Kidney glomerular epithelial cell (primary cell): ENCODE measurements at regions not wholly inside any gene's neighbourhood (a gene's known extent, or its start where the extent isn't known, plus 50 kb on each side); places are given as distances from the start of the nearest gene placed in this dataset.

Experiments
- DNase-seq: peaks from one replicate; lab custom pipeline; 2025; lab: John Stamatoyannopoulos, UW

DNA sequence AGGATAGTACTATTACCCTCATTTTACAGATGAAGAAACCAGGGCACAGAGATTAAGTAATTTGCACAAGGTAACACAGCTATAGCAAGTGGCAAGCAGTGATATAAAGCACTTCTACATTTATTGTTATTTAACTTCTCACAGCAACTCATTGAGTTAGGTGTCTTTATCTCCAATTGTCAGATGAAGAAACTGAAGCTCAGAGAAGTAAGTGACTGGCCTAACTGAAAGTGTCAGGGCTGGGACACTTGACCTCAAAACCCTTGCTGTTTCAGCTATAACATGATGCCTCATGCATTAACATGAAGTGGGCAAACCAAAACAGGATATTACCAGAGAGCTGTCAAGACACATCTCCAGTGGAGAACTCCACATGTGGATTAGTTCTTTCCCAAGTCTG, 65.8 kb upstream of the LEKR1 start:
- DNase-seq = no peak

DNA sequence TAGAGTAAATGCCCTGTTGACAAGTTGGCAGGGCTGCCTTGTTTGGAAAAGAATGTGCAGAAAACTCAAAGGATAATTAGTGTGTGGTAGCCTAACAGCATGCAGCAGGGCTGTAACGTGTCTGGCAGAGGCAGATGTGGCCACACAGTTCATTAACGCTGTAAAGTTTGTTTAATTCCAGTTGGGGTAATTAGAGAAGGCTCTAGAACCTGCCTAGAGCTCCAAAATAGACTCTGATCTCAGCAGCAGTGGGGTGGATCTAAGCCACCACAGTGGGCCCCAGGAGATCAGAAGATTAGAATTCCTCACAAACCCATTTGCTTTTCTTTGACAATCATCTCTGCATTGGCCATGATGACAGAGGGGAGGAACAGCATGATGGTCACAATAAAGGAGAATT, 65.1 kb upstream of the LEKR1 start:
- no peak for DNase-seq

DNA sequence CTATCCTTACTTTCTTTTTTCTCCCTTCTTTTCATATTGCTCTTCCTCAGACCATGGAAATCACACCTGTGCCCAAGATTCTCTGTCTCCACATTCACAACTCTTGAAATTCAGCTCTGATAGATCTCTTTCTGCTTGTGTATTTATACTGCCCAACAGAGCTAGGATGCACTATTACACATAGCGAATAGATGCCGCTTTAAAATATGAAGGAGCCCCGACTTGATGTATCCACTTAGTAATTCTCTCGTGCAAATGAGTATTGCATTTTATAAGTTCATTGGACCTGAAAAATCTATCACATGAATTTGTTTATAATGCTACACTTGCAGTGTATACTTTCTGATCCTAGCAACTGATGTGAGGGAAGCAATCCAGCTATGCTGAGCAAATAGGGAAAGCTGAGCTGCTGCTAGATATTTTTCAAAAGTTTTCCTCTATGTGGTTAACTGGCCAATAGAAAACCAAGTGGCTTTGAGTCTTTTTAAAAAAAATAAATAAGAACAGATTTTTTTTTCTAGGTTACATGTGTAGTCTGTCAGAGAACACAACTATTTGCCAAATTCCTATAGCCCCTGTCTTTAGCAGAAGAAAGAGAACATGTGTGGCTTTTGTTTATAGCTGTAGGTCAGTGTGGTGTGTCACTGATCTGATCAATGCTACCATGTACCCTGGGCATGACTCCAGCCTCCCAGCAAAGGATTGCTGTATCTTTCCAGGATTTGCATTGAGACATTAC, 64.3 kb upstream of the LEKR1 start:
- no peak for DNase-seq

DNA sequence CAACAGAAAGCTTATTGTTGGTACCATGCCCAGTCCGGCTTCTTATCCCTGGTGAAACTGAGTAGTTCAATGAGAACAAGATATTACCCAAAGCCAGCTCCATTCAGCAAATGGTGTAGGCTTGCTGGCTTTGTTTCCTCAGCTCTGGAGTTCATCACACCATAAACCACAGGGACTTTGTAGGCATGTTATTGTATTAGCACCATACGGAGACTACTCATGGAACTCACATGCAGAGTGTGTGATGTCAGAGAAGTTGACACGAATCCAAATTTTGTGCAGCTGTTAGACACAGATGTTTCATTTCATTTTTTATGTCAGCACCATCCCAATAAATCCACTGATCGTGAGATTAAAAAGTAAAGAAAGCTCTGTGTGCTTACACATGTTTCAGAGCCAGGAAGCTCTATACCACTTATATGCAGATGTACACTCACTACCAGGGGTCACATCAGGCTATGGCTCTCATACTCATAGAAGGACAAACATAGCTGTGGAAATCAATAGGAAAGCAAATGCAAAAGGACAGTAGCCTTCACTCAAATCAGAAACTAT, 63.4 kb upstream of the LEKR1 start:
- DNase-seq = no peak

DNA sequence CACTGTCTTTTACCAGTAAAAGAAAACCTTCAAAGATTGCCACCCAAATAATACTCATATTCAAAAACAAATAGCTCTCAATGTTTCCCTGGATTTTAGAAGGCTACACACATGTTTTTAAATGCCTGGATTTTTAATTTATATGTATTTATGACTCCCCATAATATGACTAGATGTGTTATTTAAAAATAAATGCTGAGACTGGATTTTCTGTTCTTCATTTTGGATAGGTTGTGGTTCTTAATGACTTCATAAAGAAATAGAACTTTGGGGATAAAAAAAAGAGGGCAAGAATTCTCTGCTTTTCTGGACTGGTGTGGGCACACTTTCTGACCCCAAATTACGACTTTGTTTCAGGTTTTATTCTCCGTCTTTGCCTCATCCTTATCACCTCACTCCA, 62.8 kb upstream of the LEKR1 start:
- DNase-seq = no peak

DNA sequence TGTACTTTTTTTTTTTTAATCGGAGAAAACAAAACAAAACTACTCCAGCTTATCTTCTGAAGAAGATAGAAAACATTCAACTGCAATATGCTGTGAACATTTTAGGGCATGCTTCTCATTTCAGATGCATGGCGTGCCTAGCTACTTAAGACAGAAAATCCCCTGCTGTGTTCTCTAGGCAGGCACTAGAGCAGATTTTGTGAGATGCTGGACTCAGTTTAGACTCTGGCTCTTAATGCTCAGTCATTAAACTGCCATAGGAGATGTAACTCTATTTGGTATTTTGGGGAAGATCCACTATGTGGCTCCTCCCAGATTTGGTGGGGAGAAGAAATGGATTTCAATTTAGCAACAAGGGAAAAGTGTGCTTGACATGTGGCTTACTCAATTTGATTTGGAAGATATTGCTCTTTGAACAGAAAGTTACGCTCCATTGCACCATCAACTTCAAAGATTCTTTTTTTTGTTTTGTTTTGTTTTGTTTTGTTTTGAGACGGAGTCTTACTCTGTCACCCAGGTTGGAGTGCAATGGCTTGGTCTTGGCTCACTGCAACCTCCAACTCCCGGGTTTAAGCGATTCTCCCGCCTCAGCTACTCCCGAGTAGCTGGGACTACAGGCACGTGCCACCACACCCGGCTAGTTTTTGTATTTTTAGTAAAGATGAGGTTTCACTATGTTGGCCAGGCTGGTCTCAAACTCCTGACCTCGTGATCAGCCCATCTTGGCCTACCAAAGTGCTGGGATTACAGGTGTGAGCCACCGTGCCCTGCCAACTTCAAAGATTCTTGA, 62.0 kb upstream of the LEKR1 start:
- DNase-seq = no peak

DNA sequence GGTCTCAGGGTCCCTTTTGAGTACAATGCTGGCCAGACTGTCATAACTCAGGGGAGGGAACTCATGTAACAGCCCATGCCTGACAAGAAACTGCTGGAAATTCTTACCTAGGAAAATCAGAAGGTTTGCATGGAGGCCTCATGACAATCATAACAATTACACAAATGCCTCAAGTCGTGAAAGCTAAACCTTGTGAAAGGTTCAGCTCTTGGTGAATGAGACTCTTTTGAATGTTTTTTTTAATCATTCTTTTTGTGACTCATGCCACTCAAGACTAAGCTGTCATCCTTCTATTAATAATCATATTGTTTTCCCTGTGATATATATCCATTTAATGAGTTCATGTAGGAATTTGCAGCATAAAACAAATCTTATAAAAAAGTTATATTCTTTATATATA, 61.4 kb upstream of the LEKR1 start:
- peak; percentile 72 for DNase-seq

DNA sequence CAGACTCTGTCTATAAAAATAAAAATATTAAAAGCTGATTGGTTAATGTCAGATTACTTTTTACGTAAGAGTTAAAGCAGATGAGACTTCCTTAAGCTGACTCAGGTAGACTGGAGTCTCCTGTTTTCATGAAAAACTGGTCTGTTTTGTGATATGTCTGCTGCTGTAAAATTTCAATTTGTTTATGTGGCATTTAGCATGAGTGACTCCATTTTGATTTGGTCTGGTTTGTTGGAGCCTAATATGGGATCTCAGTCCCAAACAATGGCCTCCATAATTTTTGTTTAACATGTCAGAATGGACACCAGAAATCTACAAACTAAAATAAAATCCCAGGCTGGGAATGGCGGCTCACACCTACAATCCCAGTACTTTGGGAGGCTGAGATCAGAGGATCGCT, 57.8 kb upstream of the LEKR1 start:
- no peak for DNase-seq

DNA sequence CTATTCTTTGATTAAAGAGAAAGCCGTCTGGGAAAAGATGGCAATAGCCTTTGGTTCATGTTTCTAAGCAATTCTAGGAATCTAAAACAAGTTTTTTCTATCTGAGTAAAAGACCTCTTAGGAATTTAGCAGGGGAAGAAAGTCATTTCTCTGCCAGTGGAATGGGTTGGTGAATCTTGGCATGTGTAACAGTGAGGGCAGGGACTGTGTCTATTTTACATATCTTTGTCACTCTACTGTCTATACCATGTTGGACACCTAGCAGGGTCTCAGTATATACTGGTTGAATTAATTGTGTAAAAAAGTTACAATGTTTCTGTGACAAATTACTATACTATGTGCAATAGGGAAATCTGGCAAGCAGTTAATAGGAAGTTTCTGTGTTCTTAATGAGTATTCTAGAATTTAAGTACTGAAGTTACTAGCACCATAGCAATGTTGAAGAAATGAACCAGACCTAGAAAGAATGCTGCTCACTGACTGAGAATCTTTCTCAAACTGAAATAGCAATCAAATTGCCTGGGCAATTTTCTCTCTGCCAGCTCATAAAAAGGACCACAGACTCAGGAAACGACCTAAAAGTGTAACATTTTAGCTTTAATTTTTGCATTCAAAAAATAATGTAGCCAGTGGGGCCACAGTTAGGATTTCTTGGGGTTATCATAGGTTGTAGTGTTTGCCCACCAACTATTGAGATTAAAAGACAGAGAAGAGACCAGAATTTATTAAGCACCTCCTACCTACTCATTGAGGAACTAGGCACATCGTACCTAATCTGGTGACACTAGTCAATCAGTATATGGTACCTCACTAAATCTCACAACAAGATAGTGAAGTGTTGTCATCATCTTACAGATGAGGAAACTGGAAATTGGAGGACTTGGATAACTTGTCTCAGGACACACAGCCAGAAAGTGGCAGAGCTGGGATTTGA, 56.2 kb upstream of the LEKR1 start:
- no peak for DNase-seq

DNA sequence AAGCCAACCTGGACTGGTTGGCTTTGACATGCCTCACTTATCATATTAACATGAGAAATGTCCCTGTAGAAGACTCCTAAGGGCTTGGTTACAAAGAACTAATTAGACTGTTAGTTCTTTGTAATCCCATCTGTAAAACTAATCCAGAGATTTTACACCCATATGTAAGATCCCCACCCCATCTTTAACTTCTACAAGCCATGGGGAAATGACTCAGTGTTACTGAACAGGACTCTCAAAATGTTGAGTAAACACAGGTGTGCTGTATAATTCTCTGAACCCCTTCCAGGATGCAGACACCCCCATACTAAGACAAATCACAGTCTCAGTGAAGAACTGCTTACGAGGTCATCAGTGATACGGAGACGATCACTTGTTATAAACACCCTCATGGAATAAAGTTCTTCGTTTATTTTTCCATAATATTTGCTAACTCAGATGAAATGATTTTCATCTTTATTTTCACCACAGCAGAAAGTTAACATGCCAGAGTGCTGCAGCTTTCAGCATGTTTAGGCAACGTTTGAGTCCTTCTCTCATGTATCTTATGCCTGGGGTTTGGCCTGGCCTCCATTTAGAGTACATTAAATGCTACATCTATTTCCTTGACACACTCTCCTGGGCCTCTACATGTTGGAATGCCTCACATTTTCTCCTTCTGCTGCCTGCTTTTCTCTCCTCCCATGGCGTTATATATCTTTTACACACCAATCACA, 55.3 kb upstream of the LEKR1 start:
- DNase-seq = no peak

DNA sequence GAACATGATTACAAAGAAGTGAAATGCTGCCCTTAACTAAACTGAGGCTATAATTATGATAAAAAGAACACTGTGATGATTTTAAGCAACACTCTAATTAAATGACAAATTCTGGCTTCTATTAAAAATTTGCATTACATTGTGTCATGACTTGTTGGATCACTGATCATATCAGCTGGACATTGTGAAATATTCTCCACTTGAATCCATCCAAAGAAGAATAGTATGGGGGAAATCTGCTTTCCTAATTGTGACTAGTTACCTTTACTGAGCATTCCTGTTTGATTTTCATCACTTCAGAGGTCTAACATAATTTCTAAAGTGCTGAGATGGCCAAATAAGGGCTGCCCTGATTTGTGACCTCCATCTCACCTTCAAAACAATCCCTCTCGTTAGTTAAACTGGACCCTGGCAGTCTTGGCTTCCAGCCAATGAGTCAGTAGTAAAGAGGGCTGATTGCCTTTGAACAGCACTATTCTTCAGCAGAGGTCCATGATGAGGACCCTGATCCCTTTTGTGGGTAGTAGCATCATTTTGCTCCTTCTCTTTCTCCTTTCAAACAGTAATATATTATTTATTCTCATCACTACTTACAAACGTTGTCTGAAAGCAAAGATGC, 53.5 kb upstream of the LEKR1 start:
- no peak for DNase-seq

DNA sequence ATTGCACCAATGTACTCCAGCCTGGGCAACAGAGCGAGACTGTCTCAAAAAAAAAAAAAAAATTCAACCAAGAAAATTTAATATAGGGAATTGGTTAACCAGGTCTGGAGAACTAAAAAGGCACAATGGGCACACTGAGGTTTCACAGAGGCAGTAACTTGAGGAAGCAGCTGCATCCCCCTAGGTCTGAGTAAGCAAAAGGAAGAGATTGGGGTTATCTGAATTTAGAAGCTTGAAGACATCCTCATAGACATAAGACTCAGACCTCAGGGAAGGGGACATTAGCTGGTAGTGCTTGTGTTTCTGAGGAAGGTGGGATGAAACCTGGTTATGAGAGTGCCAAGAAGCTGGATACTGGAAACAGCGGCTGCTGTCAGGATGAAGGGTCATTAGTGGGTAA, 50.1 kb upstream of the LEKR1 start:
- no peak for DNase-seq
